GM12875 (cell line): ENCODE measurements at regions not wholly inside any gene's neighbourhood (a gene's known extent, or its start where the extent isn't known, plus 50 kb on each side); places are given as distances from the start of the nearest gene placed in this dataset.

Source experiments
- H3K4me3 ChIP-seq: one replicate; pipeline ENCODE4 v1.5.1; 2011; ENCODE audit warnings: low read depth, low read length, control low read depth
- TF ChIP-seq, protein P1 (sequence below): IDR thresholded peaks from 2 replicates; pipeline ENCODE4 v1.5.1; 2011; ENCODE audit warnings: low read depth, mild to moderate bottlenecking, control low read depth, inconsistent platforms, low read length, moderate library complexity, borderline replicate concordance; ENCODE audit not compliant: insufficient read depth

DNA sequence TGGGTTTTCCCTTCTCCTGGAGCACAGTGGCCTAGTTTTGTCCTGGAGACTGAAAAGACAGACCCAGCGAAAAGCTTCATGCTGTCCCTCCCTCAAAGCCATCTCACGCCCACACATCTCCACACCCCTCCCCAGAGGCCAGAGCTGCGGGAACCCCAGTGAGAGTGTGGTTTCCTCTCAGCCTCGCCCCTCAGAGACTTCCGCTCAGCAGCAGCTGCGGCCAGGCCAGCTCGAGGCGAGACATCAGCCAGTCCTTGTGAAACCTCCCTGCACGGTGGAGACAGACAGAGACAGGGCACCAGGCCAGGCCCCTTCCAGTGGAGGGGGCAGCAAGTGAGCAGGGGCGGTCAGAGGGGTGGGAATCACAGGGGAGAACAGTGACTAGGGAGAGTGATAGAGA, 77.0 kb upstream of the TNRC6C start:
- TF ChIP-seq, protein P1, sequence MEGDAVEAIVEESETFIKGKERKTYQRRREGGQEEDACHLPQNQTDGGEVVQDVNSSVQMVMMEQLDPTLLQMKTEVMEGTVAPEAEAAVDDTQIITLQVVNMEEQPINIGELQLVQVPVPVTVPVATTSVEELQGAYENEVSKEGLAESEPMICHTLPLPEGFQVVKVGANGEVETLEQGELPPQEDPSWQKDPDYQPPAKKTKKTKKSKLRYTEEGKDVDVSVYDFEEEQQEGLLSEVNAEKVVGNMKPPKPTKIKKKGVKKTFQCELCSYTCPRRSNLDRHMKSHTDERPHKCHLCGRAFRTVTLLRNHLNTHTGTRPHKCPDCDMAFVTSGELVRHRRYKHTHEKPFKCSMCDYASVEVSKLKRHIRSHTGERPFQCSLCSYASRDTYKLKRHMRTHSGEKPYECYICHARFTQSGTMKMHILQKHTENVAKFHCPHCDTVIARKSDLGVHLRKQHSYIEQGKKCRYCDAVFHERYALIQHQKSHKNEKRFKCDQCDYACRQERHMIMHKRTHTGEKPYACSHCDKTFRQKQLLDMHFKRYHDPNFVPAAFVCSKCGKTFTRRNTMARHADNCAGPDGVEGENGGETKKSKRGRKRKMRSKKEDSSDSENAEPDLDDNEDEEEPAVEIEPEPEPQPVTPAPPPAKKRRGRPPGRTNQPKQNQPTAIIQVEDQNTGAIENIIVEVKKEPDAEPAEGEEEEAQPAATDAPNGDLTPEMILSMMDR: no peak
- H3K4me3 ChIP-seq: no peak overlapping the region

DNA sequence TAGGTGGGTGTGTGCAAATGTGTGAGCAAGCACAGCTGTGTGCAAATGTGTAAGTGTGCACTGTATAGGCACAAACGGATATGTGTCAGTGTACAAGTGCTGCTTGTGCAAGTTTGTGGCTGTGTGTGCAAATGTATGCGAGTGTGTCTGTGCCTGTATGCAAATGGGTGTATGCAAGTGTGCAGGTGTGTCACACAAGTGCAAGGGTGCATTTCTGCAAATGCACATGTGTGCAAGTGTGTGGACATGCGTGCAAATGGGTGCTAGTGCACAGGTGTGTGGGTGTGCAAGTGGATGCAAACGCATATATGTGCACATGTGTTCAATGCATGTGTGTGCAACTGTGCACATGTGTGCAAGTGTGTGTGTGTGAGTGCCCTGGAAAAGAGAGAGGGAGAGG, 76.5 kb upstream of the TNRC6C start:
- no peak overlapping the region for H3K4me3 ChIP-seq
- TF ChIP-seq, protein P1: no peak

DNA sequence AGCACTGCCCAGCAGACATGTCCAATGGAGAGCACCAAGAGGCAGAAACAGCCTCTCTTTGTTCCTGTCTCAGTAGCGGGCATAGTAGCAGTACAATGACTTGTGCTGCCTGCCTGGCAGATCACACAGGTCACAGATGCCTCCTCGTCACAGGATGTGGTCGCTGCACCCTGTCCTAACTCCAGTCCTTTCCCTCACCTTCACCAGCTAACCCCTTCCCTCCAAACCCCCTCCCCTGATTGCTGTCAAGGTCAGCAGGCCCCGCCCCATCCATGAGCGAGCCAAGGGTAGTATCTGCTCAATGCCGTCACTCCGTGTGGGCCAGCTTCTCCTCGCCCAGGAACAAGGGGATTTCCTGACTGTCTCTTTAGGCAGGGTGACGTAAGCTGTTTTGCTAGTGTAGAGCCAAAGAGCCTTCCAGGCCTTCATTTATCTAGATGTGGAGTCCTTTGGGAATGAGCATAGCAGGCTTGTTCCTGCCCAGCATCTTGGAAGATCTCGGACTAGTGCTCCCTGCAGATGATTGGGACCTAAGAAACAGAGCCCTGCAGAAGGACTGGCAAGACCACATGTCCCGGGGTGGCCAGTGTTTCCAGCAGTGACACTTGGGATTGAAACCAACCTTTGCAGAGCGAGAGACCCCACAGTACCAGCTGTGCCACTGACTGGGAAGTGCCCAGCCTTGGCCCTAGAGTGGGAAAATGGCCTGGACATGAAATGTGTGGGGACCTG, 75.9 kb upstream of the TNRC6C start:
- no peak overlapping the region for H3K4me3 ChIP-seq
- TF ChIP-seq, protein P1: no peak

DNA sequence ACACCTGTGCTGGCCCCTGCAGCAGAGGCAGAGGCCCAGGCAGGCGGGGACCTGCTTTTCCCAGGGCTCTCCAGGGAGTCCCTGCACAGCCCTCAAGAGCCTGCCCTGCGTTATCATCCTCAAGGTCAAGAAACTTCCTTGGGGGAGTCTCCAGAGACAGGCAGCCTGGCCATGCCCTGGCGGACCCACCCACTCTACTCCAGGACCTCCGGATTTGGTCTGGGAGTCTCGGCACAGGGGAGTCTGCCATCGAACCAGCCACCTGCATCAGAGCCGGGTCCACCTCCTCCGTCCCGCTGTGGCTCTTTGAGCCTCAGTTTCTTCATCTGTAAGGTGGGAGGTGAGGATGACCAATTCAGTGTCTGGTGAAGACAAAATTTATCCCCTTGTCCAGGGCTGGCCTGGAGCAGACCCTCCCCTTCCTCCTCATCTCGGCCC, 75.3 kb upstream of the TNRC6C start:
- TF ChIP-seq, protein P1: no peak
- no peak overlapping the region for H3K4me3 ChIP-seq

DNA sequence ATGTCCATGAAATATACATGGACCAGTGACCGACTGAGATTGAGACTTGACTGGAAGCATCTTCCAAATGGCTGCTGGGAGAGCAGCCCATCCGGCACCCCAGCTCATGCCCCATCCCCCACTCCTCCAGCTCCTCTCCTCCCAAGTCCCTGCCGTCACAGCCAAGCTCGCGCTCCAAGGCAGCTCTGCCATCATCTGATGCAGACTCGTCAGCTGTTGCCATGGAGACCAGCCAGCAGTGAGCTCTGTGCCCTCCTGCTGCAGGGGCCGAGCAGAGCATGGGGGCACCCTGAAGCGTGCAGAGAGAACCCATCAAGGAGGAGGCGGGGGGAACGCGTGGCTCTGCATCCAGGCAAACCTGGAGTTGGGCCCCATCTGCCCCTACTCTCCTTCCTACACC, 74.5 kb upstream of the TNRC6C start:
- TF ChIP-seq, protein P1: no peak
- H3K4me3 ChIP-seq: no peak overlapping the region

DNA sequence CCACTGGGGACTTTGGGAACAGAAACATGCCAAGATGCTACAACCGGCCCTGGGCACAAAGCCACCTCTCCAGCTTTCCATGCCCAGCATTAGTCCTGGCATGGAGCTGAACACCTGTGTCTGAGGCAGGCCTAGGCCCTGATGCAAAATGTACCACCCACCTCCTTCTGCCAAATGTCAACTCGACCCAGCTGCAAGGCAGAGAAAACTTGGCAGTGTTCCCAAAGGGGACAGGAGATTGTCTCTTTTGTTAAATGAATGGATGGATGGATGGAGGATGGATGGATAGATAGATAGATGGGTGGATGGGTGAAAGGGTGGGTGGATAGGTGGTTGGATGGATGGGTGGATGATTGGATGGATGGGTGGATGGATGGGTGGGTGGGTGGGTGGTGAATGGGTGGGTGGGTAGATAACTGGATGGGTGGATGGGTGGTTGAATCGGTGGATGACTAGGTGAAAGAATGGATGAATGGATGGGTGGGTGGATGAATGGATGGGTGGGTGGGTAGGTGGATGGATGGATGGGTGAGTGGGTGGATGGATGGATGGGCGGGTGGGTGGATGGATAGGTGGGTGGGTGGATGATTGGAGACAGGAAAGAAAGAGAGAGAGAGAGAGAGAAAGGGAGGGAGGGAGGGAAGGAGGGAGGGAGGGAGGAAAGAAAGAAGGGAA, 73.4 kb upstream of the TNRC6C start:
- TF ChIP-seq, protein P1: no peak
- no peak overlapping the region for H3K4me3 ChIP-seq
